Mesenchymal stem cell (in vitro differentiated cells and primary cell): ENCODE measurements at regions not wholly inside any gene's neighbourhood (a gene's known extent, or its start where the extent isn't known, plus 50 kb on each side); places are given as distances from the start of the nearest gene placed in this dataset.

Experiments used
- DNase-seq: peaks from one replicate; pipeline ENCODE4 v3.0.0-alpha.2; 2013
- H2AFZ ChIP-seq: one replicate; pipeline ENCODE4 v1.6.1; 2013; ENCODE audit warnings: low read depth, mild to moderate bottlenecking, control low read depth, inconsistent platforms, low read length, moderate library complexity
- H2AK5ac ChIP-seq: 2 replicates; pipeline ENCODE4 v1.6.1; 2013; ENCODE audit warnings: low read length, moderate library complexity, mild to moderate bottlenecking, inconsistent platforms; ENCODE audit not compliant: severe bottlenecking
- H2BK120ac ChIP-seq: one replicate; pipeline ENCODE4 v1.6.1; 2013; ENCODE audit warnings: low read depth, mild to moderate bottlenecking, inconsistent platforms, low read length, moderate library complexity
- H2BK12ac ChIP-seq, 2 experiments: one replicate each; pipeline ENCODE4 v1.6.1; 2013; ENCODE audit warnings: inconsistent platforms in 2 of 2, low read length in 2 of 2, mild to moderate bottlenecking in 2 of 2, moderate library complexity in 2 of 2, control low read depth in 1 of 2
- H2BK15ac ChIP-seq: one replicate; pipeline ENCODE4 v1.6.1; 2013; ENCODE audit warnings: mild to moderate bottlenecking, low read depth, inconsistent platforms; ENCODE audit not compliant: poor library complexity, severe bottlenecking
- H2BK5ac ChIP-seq: 2 replicates; pipeline ENCODE4 v1.6.1; 2013; ENCODE audit warnings: low read depth, mild to moderate bottlenecking, low read length, control low read depth, inconsistent platforms; ENCODE audit not compliant: poor library complexity, severe bottlenecking
- H3K14ac ChIP-seq, 2 experiments: one replicate each; pipeline ENCODE4 v1.6.1; 2013; ENCODE audit warnings: inconsistent platforms in 2 of 2, low read length in 2 of 2, control low read depth in 1 of 2, mild to moderate bottlenecking in 1 of 2, moderate library complexity in 1 of 2
- H3K18ac ChIP-seq, 2 experiments: one replicate each; pipeline ENCODE4 v1.6.1; 2013; ENCODE audit warnings: inconsistent platforms in 2 of 2, low read length in 2 of 2, control low read depth in 1 of 2, low read depth in 1 of 2, mild to moderate bottlenecking in 1 of 2
- H3K23ac ChIP-seq, 2 experiments: one replicate each; pipeline ENCODE4 v1.6.1; 2013; ENCODE audit warnings: inconsistent platforms in 2 of 2, low read length in 2 of 2, mild to moderate bottlenecking in 2 of 2, moderate library complexity in 2 of 2, control low read depth in 1 of 2
- H3K27ac ChIP-seq: 2 replicates; pipeline ENCODE4 v1.5.1; 2013; ENCODE audit warnings: mild to moderate bottlenecking, moderate library complexity, low read length, control low read depth, inconsistent platforms; ENCODE audit not compliant: poor library complexity, severe bottlenecking
- H3K27me3 ChIP-seq, 2 experiments: 2 replicates each; pipeline versions ENCODE4 v1.6.1 to v1.7.0; 2013; ENCODE audit warnings: low read length in 2 of 2, mild to moderate bottlenecking in 2 of 2, moderate library complexity in 2 of 2, control low read depth in 1 of 2, inconsistent platforms in 1 of 2; ENCODE audit not compliant: control insufficient read depth in 1 of 2, insufficient read depth in 1 of 2
- H3K36me3 ChIP-seq, 2 experiments: 2 replicates each; pipeline versions ENCODE4 v1.6.1 to v1.7.0; 2013; ENCODE audit warnings: low read length in 2 of 2, control low read depth in 1 of 2, inconsistent platforms in 1 of 2, low read depth in 1 of 2, mild to moderate bottlenecking in 1 of 2; ENCODE audit not compliant: insufficient read depth in 2 of 2, control insufficient read depth in 1 of 2
- H3K4ac ChIP-seq, 2 experiments: one replicate each; pipeline ENCODE4 v1.6.1; 2013; ENCODE audit warnings: inconsistent platforms in 2 of 2, low read length in 2 of 2, mild to moderate bottlenecking in 2 of 2, moderate library complexity in 2 of 2, control low read depth in 1 of 2, low read depth in 1 of 2
- H3K4me1 ChIP-seq: 2 replicates; pipeline ENCODE4 v1.6.1; 2013; ENCODE audit warnings: low read depth, low read length, control low read depth; ENCODE audit not compliant: control insufficient read depth, insufficient read depth
- H3K4me2 ChIP-seq: 2 replicates; pipeline ENCODE4 v1.6.1; 2013; ENCODE audit warnings: low read length, mild to moderate bottlenecking, inconsistent platforms; ENCODE audit not compliant: poor library complexity, severe bottlenecking
- H3K4me3 ChIP-seq, 2 experiments: 2 replicates each; pipeline versions ENCODE4 v1.5.1 to v1.7.0; 2013; ENCODE audit warnings: low read length in 2 of 2, mild to moderate bottlenecking in 2 of 2, control low read depth in 1 of 2, low read depth in 1 of 2; ENCODE audit not compliant: insufficient read depth in 1 of 2
- H3K79me1 ChIP-seq: replicated peaks from 2 replicates; pipeline ENCODE4 v1.6.1; 2013; ENCODE audit warnings: mild to moderate bottlenecking, control low read depth, low read length, inconsistent platforms; ENCODE audit not compliant: poor library complexity, severe bottlenecking
- H3K9ac ChIP-seq: 2 replicates; pipeline ENCODE4 v1.7.0; 2013; ENCODE audit warnings: mild to moderate bottlenecking, low read length, moderate library complexity
- H3K9me3 ChIP-seq: 2 replicates; pipeline ENCODE4 v1.7.0; 2013; ENCODE audit warnings: mild to moderate bottlenecking, low read length; ENCODE audit not compliant: control insufficient read depth
- H4K8ac ChIP-seq: one replicate; pipeline ENCODE4 v1.6.1; 2013; ENCODE audit warnings: inconsistent platforms, mild to moderate bottlenecking, low read length, moderate library complexity
- H4K91ac ChIP-seq: one replicate; pipeline ENCODE4 v1.6.1; 2013; ENCODE audit warnings: mild to moderate bottlenecking, low read length, inconsistent platforms
- WGBS: methylation state at CpG from one replicate; pipeline ENCODE4 v1.1.7; 2013; ENCODE audit warnings: mixed read lengths; 5-methylcytosine and 5-hydroxymethylcytosine counted together

DNA sequence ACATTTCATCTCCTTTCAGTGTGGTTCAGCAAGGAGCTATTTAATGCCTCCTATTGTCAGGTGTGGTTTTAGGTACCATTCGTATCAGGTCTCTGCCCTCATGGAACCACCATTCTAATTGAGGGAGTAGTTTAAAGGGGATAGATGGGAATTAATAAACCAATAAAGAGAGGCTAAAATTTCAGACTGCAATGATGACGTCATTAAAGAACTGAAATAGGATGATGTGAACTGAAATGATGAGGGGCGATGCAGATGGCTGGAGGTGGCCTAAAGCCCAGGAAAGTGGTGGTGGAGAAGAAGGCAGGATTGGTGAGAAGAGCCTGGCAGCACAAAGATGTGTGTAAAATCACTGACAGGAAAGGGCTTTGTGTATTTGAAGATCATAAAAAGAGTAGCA, 148.9 kb upstream of the RBFOX1 start:
- no peak overlapping the region for H4K8ac ChIP-seq
- no peak for DNase-seq
- H2BK12ac ChIP-seq, result no peak overlapping the region
- no peaks in the 10 kb centered on the region for H3K4me1 ChIP-seq
- H2BK120ac ChIP-seq, result no peak overlapping the region
- H3K36me3 ChIP-seq, result no peaks in the 10 kb centered on the region
- H3K27me3 ChIP-seq, result no peaks in the 10 kb centered on the region
- WGBS, result 74% methylated on average over 3 of the region's 3 CpGs
- H2AK5ac ChIP-seq, result no peak overlapping the region
- H3K79me1 ChIP-seq, result no peaks in the 10 kb centered on the region
- no peak overlapping the region for H3K27ac ChIP-seq
- no peak overlapping the region for H2BK5ac ChIP-seq
- no peak overlapping the region for H4K91ac ChIP-seq
- H3K14ac ChIP-seq, result no peak overlapping the region
- no peak overlapping the region for H2AFZ ChIP-seq
- H3K4ac ChIP-seq, result no peak overlapping the region
- H3K4me3 ChIP-seq, result no peak overlapping the region
- peaks cover 10% of the 10 kb centered on the region for H3K9me3 ChIP-seq
- no peak overlapping the region for H3K18ac ChIP-seq
- no peak overlapping the region for H3K9ac ChIP-seq
- H3K23ac ChIP-seq, result no peak overlapping the region
- H2BK15ac ChIP-seq, result no peak overlapping the region
- no peak overlapping the region for H3K4me2 ChIP-seq

DNA sequence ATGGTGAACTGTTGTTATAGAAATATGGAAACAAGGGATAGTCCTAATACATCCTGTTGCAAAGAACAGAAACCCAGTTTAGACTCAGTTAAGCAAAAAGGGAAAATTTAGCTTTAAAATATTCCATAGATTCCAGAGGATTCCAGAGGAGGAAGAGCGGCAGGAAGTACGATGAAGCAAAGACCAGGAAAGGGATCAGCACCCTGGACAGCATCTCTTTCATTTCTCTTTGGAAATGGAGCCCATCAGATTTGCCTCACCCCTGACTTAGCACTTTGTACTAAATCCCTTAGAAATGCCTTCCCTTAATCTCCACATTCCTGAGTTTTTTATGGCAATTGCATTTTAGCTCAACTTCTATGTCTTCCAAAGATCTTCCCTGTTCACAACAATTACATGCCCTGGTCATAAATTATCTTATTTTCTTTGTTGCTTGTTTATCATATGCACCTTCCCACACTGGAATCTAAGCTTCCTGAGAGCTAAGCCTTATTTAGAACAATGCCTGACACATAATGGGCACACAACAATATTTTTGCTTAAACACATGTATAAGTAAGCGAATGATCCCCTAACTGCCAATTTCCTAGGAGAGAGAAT, 150.0 kb upstream of the RBFOX1 start:
- 40% methylated on average over 3 of the region's 3 CpGs for WGBS
- Histone ChIP-seq H4K91ac (no peak overlapping the region), H3K23ac (no peak overlapping the region), H3K27ac (no peak overlapping the region), H2BK5ac (no peak overlapping the region), H2BK12ac (no peak overlapping the region), H3K18ac (no peak overlapping the region), H2AFZ (no peak overlapping the region), H2BK15ac (no peak overlapping the region), H3K4ac (no peak overlapping the region), H3K4me3 (no peak overlapping the region), H2AK5ac (no peak overlapping the region), H3K79me1 (no peaks in the 10 kb centered on the region), H3K14ac (no peak overlapping the region), H2BK120ac (no peak overlapping the region), H3K27me3 (no peaks in the 10 kb centered on the region), H4K8ac (no peak overlapping the region), H3K4me2 (no peak overlapping the region), H3K4me1 (no peaks in the 10 kb centered on the region), H3K36me3 (no peaks in the 10 kb centered on the region), H3K9me3 (peaks cover 6% of the 10 kb centered on the region), H3K9ac (no peak overlapping the region)
- DNase-seq, result no peak

- no peaks in the 10 kb centered on the region for H3K36me3 ChIP-seq
- 67% methylated on average over 2 of the region's 2 CpGs for WGBS
- H3K18ac ChIP-seq, result no peak overlapping the region
- no peak overlapping the region for H3K14ac ChIP-seq
- H3K4ac ChIP-seq, result no peak overlapping the region
- no peak overlapping the region for H4K91ac ChIP-seq
- H3K9me3 ChIP-seq, result peaks cover 18% of the 10 kb centered on the region
- H3K23ac ChIP-seq, result no peak overlapping the region
- no peaks in the 10 kb centered on the region for H3K27me3 ChIP-seq
- no peak overlapping the region for H2BK5ac ChIP-seq
- H2BK15ac ChIP-seq, result no peak overlapping the region
- no peak overlapping the region for H3K4me3 ChIP-seq
- no peak overlapping the region for H2BK12ac ChIP-seq
- no peak overlapping the region for H2AK5ac ChIP-seq
- H2AFZ ChIP-seq, result no peak overlapping the region
- no peak overlapping the region for H3K9ac ChIP-seq
- no peak for DNase-seq
- no peak overlapping the region for H4K8ac ChIP-seq
- H3K4me1 ChIP-seq, result no peaks in the 10 kb centered on the region
- H3K4me2 ChIP-seq, result no peak overlapping the region
- no peak overlapping the region for H2BK120ac ChIP-seq
- H3K79me1 ChIP-seq, result no peaks in the 10 kb centered on the region
- H3K27ac ChIP-seq, result no peak overlapping the region
These were observed 154.8 kb upstream of the RBFOX1 start for GRCh38 chr16:7177875-7178274.

DNA sequence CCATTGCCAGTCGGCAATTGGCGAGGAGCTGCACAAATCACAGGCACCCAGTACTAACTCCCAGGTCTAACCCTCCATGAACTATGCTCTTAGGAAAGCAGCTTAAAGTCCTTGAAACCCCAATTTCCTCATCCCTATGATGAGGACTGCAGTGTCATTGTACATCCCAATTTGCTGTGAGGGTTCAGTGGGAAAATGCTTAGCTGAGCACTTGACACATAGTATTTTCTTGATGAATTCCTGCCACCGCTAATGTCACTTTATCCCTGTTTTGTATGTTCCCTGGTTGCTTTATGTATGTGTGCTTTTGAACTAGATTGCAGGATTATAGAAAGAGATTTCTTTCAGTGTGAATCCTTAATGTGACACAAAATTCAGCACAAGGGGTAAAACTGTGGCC, 161.5 kb upstream of the RBFOX1 start:
- no peaks in the 10 kb centered on the region for H3K4me1 ChIP-seq
- no peak overlapping the region for H2BK120ac ChIP-seq
- no peak overlapping the region for H3K4ac ChIP-seq
- H4K8ac ChIP-seq, result no peak overlapping the region
- H2AFZ ChIP-seq, result no peak overlapping the region
- H2AK5ac ChIP-seq, result no peak overlapping the region
- DNase-seq, result no peak
- no peak overlapping the region for H3K4me2 ChIP-seq
- no peak overlapping the region for H3K4me3 ChIP-seq
- 74% methylated on average over 3 of the region's 3 CpGs for WGBS
- H3K36me3 ChIP-seq, result no peaks in the 10 kb centered on the region
- no peak overlapping the region for H3K14ac ChIP-seq
- no peaks in the 10 kb centered on the region for H3K27me3 ChIP-seq
- no peak overlapping the region for H3K9ac ChIP-seq
- no peaks in the 10 kb centered on the region for H3K79me1 ChIP-seq
- H3K18ac ChIP-seq, result no peak overlapping the region
- H4K91ac ChIP-seq, result no peak overlapping the region
- no peak overlapping the region for H2BK15ac ChIP-seq
- no peak overlapping the region for H2BK5ac ChIP-seq
- H3K27ac ChIP-seq, result no peak overlapping the region
- peaks cover 13% of the 10 kb centered on the region for H3K9me3 ChIP-seq
- no peak overlapping the region for H2BK12ac ChIP-seq
- H3K23ac ChIP-seq, result no peak overlapping the region
